ENCODE measurements at regions not wholly inside any gene's neighbourhood (a gene's known extent, or its start where the extent isn't known, plus 50 kb on each side); places are given as distances from the start of the nearest gene placed in this dataset.
"Not testable (repeated sequence)": the region's sequence is repeated elsewhere in the genome, so short reads cannot be mapped to it uniquely, and the experiment has no call there.

GRCh38 chr3:98681486-98681885, 81.7 kb upstream of the ST3GAL6 start:
- no peak for ATAC-seq

GRCh38 chr3:98682391-98682790, 80.7 kb upstream of the ST3GAL6 start:
- intact Hi-C loops (cut with DNase I); H3K27ac ChIP-seq; H3K4me3 ChIP-seq; ATAC-seq; DNase-seq; H3K27me3 ChIP-seq; H3K4me1 ChIP-seq; H3K36me3 ChIP-seq: not testable (repeated sequence)
- peaks cover 0 to 15% (median 1%) of the 10 kb centered on the region in 11 donors for H3K9me3 ChIP-seq
- WGBS, 2 donors, result 78 to 80% methylated on average over 6 of the region's 6 CpGs

More at GRCh38 chr3:98681486-98681885, 81.7 kb upstream of the ST3GAL6 start:
- intact Hi-C loops (cut with DNase I), result no loop called here
- Histone ChIP-seq H3K36me3 (no peaks in the 10 kb centered on the region), H3K27ac (no peak overlapping the region), H3K27me3 (no peaks in the 10 kb centered on the region), H3K4me3 (no peak overlapping the region), H3K9me3 (peaks cover 0 to 6% (median 0%) of the 10 kb centered on the region in 11 donors), H3K4me1 (no peaks in the 10 kb centered on the region)
- no peak for TF ChIP-seq CTCF (IDR thresholded peaks at IDR 0.05)
- 87 to 94% methylated on average over 7 of the region's 7 CpGs for WGBS, 2 donors
- DNase-seq, result no peak

- H3K9me3 ChIP-seq, result peaks cover 0 to 20% (median 5%) of the 10 kb centered on the region in 11 donors
- intact Hi-C loops (cut with DNase I), result no loop called here
- no peak for TF ChIP-seq CTCF (IDR thresholded peaks at IDR 0.05)
- no peak overlapping the region for H3K4me3 ChIP-seq
- no peak overlapping the region for H3K27ac ChIP-seq
- peaks cover 0 to 13% (median 0%) of the 10 kb centered on the region in 9 donors for H3K4me1 ChIP-seq
- ATAC-seq (no peak), DNase-seq (no peak)
- H3K36me3 ChIP-seq, result no peaks in the 10 kb centered on the region
- H3K27me3 ChIP-seq, result no peaks in the 10 kb centered on the region
- WGBS, 2 donors, result 84 to 85% methylated on average over 5 of the region's 5 CpGs
Observed at GRCh38 chr3:98688363-98688762, 74.8 kb upstream of the ST3GAL6 start.

GRCh38 chr3:98690876-98691275, 72.3 kb upstream of the ST3GAL6 start:
- no peak for TF ChIP-seq CTCF (IDR thresholded peaks at IDR 0.05)
- Histone ChIP-seq H3K9me3 (peaks cover 0 to 20% (median 5%) of the 10 kb centered on the region in 11 donors), H3K27me3 (no peaks in the 10 kb centered on the region), H3K4me3 (no peak overlapping the region), H3K4me1 (peaks cover 0 to 16% (median 0%) of the 10 kb centered on the region in 9 donors), H3K36me3 (no peaks in the 10 kb centered on the region), H3K27ac (peak overlapping the region in 3 of 10 donors; percentile 78 to 80 (median 79))
- ATAC-seq (peak in 3 of 8 donors; percentile 45 to 64 (median 64)), DNase-seq (no peak)
- 93% methylated on average over 2 of the region's 2 CpGs for WGBS, 2 donors
- intact Hi-C loops (cut with DNase I), result loop anchor here in 1 of 10 donors (5.0 kb wide), 1 partner anchor 71 kb away; the partner anchor contains the start of gene ST3GAL6

- Histone ChIP-seq H3K27ac (peak overlapping the region in 6 of 10 donors; percentile 48 to 80 (median 70)), H3K4me1 (peaks cover 0 to 16% (median 0%) of the 10 kb centered on the region in 9 donors), H3K36me3 (no peaks in the 10 kb centered on the region), H3K27me3 (no peaks in the 10 kb centered on the region), H3K4me3 (no peak overlapping the region), H3K9me3 (peaks cover 0 to 11% (median 5%) of the 10 kb centered on the region in 11 donors)
- intact Hi-C loops (cut with DNase I), result loop anchor here in 2 of 10 donors (2.0 to 5.0 kb wide), 2 partner anchors 41 to 70 kb away; partner anchors contain the start of gene ST3GAL6 (in 1 of the 2)
- no peak for TF ChIP-seq CTCF (IDR thresholded peaks at IDR 0.05)
- DNase-seq (no peak), ATAC-seq (peak in 6 of 8 donors; percentile 78 to 92 (median 87))
- WGBS, 2 donors, result 10 to 16% methylated on average over 1 of the region's 1 CpG
Observed at GRCh38 chr3:98691897-98692296, 71.2 kb upstream of the ST3GAL6 start.

Data from heart right ventricle (tissue), 16 donors.